ENCODE measurements at regions not wholly inside any gene's neighbourhood (a gene's known extent, or its start where the extent isn't known, plus 50 kb on each side); places are given as distances from the start of the nearest gene placed in this dataset.

GRCh38 chr10:108427146-108427545 is 1262.6 kb upstream of the SORCS1 start:
- Histone ChIP-seq H3K4me2 (ENCODE audit: insufficient read depth in 1 of 2, low read depth in 2 of 2, low read length in 2 of 2) (no peak overlapping the region), H2BK120ac (replicated peaks; ENCODE audit: low read depth, low read length) (no peak overlapping the region), H3K4me1 (replicated peaks in 1 of 4; ENCODE audit: control insufficient read depth in 3 of 4, insufficient read depth in 4 of 4, low read length in 3 of 4) (no peaks in the 10 kb centered on the region), H3K56ac (replicated peaks; ENCODE audit: insufficient read length, low read depth, low read length) (no peak overlapping the region), H3K9me3 (ENCODE audit: insufficient read depth in 2 of 2, low read depth in 1 of 2, low read length in 1 of 2) (no peaks in the 10 kb centered on the region), H4K8ac (ENCODE audit: extremely low read depth, insufficient read depth, low read length) (no peak overlapping the region), H4K20me1 (replicated peaks in 1 of 2; ENCODE audit: control insufficient read depth in 1 of 2, insufficient read depth in 2 of 2, low read length in 2 of 2) (no peaks in the 10 kb centered on the region), H3K18ac (ENCODE audit: extremely low read depth, low read length) (no peak overlapping the region), H4K5ac (ENCODE audit: insufficient read length, low read depth, low read length) (no peak overlapping the region), H2BK5ac (ENCODE audit: low read depth, low read length) (no peak overlapping the region), H3K27ac (ENCODE audit: low read depth, low read length) (no peak overlapping the region), H3K23me2 (ENCODE audit: low read depth, low read length) (no peaks in the 10 kb centered on the region), H4K91ac (replicated peaks; ENCODE audit: insufficient read length, low read length) (no peak overlapping the region), H2AFZ (ENCODE audit: low read length) (no peak overlapping the region), H3K4me3 (ENCODE audit: extremely low read depth in 1 of 4, insufficient read depth in 2 of 4, low read depth in 3 of 4, low read length in 4 of 4) (no peak overlapping the region), H3K36me3 (ENCODE audit: control insufficient read depth in 2 of 4, insufficient read depth in 4 of 4, low read length in 3 of 4) (no peaks in the 10 kb centered on the region), H3K23ac (ENCODE audit: insufficient read length) (no peak overlapping the region), H3K4ac (replicated peaks; ENCODE audit: insufficient read length, low read depth, low read length) (no peak overlapping the region), H3K79me2 (ENCODE audit: control insufficient read depth in 1 of 2, insufficient read depth in 2 of 2, low read length in 2 of 2) (no peaks in the 10 kb centered on the region), H3K14ac (ENCODE audit: insufficient read length) (no peak overlapping the region), H2BK20ac (ENCODE audit: low read length) (no peak overlapping the region), H2AK5ac (ENCODE audit: low read depth, low read length) (no peak overlapping the region), H3K79me1 (ENCODE audit: low read depth, low read length) (no peaks in the 10 kb centered on the region), H3K27me3 (replicated peaks in 1 of 4; ENCODE audit: control insufficient read depth in 3 of 4, extremely low read depth in 1 of 4, insufficient read depth in 3 of 4, low read length in 3 of 4) (no peaks in the 10 kb centered on the region), H2BK15ac (ENCODE audit: low read length) (no peak overlapping the region), H3K9ac (replicated peaks in 1 of 4; ENCODE audit: extremely low read depth in 1 of 4, low read depth in 3 of 4, low read length in 3 of 4) (no peak overlapping the region), H2BK12ac (ENCODE audit: low read depth, low read length) (no peak overlapping the region)
- FAIRE-seq (no peak), DNase-seq (ENCODE audit: low read depth in 1 of 2, low spot score in 2 of 2) (no peak)
- TF ChIP-seq RAD21 (IDR thresholded peaks at IDR 0.05 in 1 of 2, conservative IDR thresholded peaks at IDR 0.05 in 1 of 2; ENCODE audit: low read depth in 2 of 2, low read length in 2 of 2) (no peak), EP300 (IDR thresholded peaks at IDR 0.05; ENCODE audit: borderline replicate concordance in 1 of 2, low read depth in 2 of 2, low read length in 2 of 2) (no peak), CBX8 (IDR thresholded peaks at IDR 0.05; ENCODE audit: borderline replicate concordance, low read depth, low read length) (no peak), RXRA (IDR thresholded peaks at IDR 0.05; ENCODE audit: insufficient read depth, low read depth, low read length) (no peak), POLR2AphosphoS5 (IDR thresholded peaks at IDR 0.05; ENCODE audit: low read depth, low read length) (no peak), RBBP5 (IDR thresholded peaks at IDR 0.05; ENCODE audit: borderline replicate concordance, low read depth, low read length) (no peak), YY1 (IDR thresholded peaks at IDR 0.05; ENCODE audit: low read depth, low read length) (no peak), JUND (IDR thresholded peaks at IDR 0.05; ENCODE audit: low read length) (no peak), MAFK (IDR thresholded peaks at IDR 0.05; ENCODE audit: low read depth, low read length) (no peak), SP1 (IDR thresholded peaks at IDR 0.05; ENCODE audit: low read depth, low read length) (no peak), TEAD4 (IDR thresholded peaks at IDR 0.05; ENCODE audit: low read depth, low read length) (no peak)
- POLR2A ChIA-PET (ENCODE audit: partially characterized antibody): no interaction called here
- 95% methylated on average over 5 of the region's 5 CpGs; no CpG with 5 or more reads in 1 of the 2 experiments for WGBS, 2 experiments (ENCODE audit: extremely low coverage in 1 of 2, insufficient coverage in 1 of 2, insufficient read length in 1 of 2, insufficient replicate concordance in 2 of 2, low coverage in 1 of 2, low lambda C conversion rate in 2 of 2, missing lambda C conversion rate in 1 of 2)
- CTCF ChIA-PET (ENCODE audit: partially characterized antibody): interaction anchor here (0.6 kb wide), 2 partner anchors 121 to 810 kb away, joined by 3 to 4 read pairs; no protein-coding TSS in a partner anchor
